NCI-H748 treated with DMSO at 0.1 percent for 48 hours (cell line): ENCODE measurements at regions not wholly inside any gene's neighbourhood (a gene's known extent, or its start where the extent isn't known, plus 50 kb on each side); places are given as distances from the start of the nearest gene placed in this dataset.
"Not testable (repeated sequence)": the region's sequence is repeated elsewhere in the genome, so short reads cannot be mapped to it uniquely, and the experiment has no call there.

Source experiments
- DNase-seq: peaks from one replicate; lab custom pipeline; 2025; lab: John Stamatoyannopoulos, UW

DNA sequence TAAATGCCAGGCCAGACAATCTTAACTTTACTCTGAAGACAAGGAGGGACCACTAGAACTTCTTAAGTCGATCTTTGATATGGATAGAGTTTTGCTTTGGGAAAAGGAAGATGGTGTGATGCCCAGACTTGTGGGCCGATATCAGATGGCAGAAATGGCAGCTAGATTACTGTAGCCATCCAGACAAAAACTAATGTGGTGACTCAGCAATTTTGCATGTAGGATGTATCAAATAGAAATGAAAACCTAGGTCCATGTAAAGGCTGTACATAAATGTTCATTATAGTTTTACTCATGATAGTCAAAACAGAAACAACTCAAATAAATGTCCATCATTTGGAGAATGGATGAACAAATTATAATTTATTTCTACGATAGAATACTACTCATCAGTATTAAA lies 121.5 kb downstream of the APIP start:
- DNase-seq, result no peak

DNA sequence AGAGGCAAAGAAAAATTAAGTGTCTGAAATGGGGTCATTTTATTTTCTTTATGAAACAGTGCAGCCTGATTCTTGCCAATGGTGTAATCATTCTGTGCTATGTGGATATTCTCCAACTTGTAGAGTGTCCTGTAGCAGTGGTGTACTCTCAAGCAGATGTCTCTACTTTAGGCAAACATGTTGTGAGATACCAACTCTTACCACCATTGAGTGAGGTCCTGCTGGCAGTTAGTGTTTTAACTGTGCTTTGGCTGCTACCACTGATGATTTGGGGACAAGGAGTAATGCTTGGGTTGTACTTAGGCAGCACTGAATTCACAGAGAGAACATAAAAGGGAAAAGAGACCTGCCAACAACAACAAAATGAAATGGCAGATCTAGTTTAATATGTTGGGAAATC lies 122.5 kb downstream of the APIP start:
- DNase-seq, result no peak

- no peak for DNase-seq
Observed at GRCh38 chr11:34792814-34793258, 123.3 kb downstream of the APIP start.

DNA sequence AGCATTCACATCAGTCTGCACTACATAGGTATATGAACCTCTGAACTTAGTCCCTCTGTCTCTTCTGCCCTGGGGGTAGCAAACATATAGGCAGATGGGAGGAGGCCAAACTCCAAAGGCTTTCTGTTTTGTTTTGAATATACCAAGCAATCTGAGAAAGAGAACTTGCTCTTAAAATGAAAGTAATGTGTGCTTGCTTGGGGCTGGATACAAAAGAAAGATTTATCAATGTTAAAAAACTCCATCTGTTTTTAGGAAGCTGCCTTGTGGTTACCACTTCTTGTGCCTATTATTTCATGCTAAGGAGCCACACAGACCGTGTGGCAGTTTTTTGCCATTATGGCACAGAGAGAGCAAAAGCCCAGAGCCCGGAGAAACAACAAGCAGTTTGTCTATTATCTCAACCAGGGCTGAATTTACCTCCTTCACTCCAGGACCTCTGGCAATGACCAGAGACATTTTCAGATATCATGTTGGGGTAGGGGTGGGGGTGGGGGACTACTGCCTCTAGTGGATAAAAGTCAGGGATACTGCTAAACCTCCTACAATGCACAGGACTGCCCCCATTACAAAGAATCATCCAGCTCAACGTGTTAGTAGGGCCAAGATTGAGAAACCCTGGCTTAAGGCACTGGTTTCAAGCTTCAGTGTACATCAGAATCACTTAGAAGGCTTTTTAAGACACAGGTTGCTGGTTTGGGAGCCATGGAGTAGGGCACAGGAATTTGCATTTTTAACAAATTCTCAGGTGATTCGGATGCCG lies 124.2 kb downstream of the APIP start:
- DNase-seq, result no peak

DNA sequence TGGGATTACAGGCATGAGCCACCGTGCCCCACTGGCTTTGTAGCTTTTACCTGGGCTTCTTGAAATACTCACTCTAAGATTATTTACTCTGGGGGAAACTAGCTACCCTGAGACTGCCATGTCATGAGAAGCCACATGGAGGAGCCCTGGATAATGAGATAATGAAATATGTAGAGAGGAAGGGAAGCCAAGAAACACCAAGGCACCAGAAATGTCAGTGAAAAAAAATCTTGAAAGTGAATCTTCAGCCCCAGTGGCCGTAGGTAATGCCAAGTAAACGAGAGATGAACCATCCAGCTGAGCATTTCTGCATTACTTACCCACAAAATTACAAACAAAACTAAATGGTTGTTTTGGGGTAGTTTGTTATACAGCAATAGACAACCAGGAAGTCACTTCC lies 125.6 kb downstream of the APIP start:
- DNase-seq, result no peak

- DNase-seq, result peak; percentile 98
Observed at GRCh38 chr11:34789196-34789834, 126.9 kb downstream of the APIP start.

- DNase-seq, result peak; percentile 39
Observed at GRCh38 chr11:34788642-34789041, 127.5 kb downstream of the APIP start.

DNA sequence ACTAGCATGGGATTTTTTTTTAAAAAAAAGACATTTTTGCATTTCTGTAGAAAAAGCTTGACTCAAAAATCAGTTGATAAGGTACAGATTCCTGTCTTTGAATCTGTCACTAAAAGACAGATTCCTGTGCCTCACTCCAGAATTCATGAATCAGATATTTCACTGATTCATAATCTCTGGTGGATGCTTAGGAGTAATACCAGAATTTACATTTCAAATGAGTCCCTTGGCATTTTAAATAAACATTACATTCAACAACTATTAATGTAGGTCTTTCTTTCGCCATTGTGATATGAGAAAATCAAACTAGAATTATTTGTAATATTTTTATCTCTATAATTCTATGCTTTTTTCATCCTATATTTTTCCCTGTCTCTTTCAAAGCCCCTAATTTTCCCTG lies 128.3 kb downstream of the APIP start:
- no peak for DNase-seq

DNA sequence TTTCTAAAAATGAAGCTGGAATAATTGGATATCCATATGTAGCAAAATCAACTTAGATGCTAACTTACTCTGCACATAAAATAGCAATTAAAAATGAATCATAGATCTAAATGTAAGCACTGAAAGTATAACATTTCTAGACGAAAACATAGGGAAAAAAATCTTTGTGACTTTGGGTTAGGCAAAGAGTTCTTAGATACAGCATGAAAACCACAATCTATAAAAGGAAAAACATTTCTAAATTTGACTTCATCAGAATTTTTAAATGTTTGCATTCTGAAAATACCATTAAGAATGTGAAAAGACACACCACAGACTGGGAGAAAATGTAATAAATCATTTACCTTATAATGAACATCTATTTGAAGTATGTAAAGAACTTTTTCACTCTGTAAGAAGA lies 128.8 kb downstream of the APIP start:
- no peak for DNase-seq

GRCh38 chr11:34784318-34784841 lies 131.8 kb downstream of the APIP start:
- DNase-seq, result no peak

DNA sequence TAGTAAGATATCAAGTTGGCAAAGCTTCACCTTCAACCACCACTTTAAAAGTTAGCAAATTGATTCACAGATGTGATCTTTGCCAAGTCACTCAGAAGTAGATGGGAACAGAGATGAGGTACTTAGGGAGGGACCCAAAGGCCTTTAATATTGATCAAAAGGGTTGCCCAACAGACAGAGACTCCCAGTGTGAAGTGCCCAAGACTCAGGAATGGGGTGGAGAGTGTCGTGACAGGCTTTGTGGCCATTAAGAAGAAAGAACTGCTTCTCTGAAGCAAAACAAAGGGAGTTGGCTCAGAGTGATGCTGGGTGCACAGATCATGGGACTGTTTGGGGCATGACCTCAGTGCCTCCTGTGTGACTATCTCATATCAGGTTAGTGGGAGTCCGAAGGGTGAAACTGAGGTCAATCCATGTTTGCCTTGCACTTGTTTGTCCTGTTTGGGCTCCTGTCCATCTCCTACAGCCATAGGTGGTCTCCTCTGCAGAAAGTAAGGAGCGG lies 132.3 kb downstream of the APIP start:
- no peak for DNase-seq

GRCh38 chr11:34781826-34782225 lies 134.4 kb downstream of the APIP start:
- DNase-seq, result not testable (repeated sequence)

- DNase-seq, result no peak
Observed at GRCh38 chr11:34775417-34775888, 140.7 kb downstream of the APIP start.

DNA sequence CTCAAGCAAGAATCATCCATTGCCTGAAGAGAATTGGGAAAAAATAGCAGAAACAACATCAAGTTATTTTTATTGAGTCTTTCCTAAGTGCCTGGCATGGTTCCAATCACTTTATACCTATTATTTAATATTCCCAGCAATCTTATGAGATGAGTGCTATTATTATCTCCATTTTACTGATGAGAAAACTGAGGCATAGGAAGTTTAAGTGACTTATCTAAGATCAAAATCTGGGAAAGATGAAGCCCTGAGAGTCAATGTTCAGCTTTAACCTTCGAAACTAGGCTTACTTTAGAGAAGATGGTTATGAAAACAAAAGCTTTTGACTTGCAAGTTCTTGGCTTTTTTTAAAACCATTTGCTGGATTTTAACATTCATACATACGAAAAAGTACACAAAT lies 141.6 kb downstream of the APIP start:
- DNase-seq, result no peak

- no peak for DNase-seq
Observed at GRCh38 chr11:34773826-34774225, 142.4 kb downstream of the APIP start.

- DNase-seq, result no peak
Observed at GRCh38 chr11:34773211-34773610, 143.0 kb downstream of the APIP start.

- no peak for DNase-seq
Observed at GRCh38 chr11:34770111-34770510, 146.1 kb downstream of the APIP start.

- DNase-seq, result no peak
Observed at GRCh38 chr11:34769224-34769623, 147.0 kb downstream of the APIP start.

DNA sequence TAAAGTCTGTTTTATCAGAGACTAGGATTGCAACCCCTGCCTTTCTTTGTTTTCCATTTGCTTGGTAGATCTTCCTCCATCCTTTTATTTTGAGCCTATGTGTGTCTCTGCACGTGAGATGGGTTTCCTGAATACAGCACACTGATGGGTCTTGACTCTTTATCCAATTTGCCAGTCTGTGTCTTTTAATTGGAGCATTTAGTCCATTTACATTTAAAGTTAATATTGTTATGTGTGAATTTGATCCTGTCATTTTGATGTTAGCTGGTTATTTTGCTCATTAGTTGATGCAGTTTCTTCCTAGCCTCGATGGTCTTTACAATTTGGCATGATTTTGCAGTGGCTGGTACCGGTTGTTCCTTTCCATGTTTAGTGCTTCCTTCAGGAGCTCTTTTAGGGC lies 141.7 kb downstream of the EHF start:
- DNase-seq, result not testable (repeated sequence)

GRCh38 chr11:34758262-34758661 lies 137.4 kb downstream of the EHF start:
- no peak for DNase-seq

DNA sequence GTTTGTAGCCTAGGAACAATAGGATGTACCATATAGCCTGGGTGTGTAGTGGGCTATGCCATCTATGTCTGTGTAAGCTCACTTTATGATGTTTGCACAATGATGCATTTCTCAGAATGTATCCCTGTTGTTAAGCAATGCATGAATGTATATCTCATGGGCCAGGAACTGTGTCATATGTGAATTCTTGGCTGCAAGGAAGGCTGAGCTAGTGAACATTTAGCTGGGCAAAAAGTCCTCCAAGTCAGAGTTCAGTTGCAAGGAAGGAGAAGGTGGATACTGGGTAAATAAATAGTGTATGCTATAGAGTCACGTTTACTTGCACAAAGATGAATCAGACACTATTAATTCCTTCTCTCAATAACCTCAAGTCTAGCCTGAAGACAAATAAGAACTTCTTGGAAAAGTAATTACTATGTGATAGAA lies 136.1 kb downstream of the EHF start:
- DNase-seq, result no peak

DNA sequence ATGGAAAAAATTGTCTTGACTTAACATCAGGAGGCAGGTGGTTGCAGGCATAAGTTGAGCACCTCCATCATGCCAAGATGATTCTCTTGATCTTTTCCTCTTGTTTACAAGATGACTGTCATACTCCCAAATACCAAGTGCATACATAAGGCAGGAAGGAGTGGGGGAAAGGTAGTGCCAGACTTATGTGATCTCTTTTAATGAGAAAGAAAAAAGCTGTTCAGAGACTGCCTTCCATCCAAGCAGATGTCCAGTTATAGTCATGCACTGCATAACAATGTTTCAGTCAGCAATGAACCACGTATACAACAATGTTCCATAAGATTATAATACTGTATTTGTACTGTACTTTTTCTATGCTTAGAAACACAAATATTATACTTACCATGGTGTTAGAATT lies 135.7 kb downstream of the EHF start:
- DNase-seq, result no peak

DNA sequence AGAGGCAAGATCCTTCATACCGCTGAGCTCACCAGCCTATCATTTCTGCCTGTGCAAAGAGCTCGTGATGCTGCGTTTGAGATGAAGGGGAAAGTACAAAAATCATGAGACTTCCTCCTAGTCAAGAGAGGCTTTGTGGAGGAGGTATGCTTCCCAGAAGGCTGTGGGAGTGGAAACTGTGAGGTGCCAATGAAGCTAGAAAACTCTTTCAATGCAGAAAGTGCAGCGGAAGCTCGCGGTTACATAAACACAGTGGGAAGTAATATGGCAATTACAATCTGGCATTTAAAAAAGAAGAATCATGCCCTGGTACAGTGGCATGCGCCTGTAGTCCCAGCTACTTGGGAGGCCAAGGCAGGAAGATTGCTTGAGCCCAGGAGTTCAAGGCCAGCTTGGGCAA lies 134.8 kb downstream of the EHF start:
- no peak for DNase-seq
